Fibroblast of skin of scalp (primary cell): ENCODE measurements at regions not wholly inside any gene's neighbourhood (a gene's known extent, or its start where the extent isn't known, plus 50 kb on each side); places are given as distances from the start of the nearest gene placed in this dataset.

Experiments used
- DNase-seq: peaks from one replicate; pipeline ENCODE4 v3.0.0-alpha.2; 2013

- DNase-seq, result no peak
Measured at GRCh38 chr6:133583907-133584427, 304.9 kb upstream of the TCF21 start.

GRCh38 chr6:133584823-133585222, 304.1 kb upstream of the TCF21 start:
- DNase-seq, result no peak

GRCh38 chr6:133585978-133586377, 302.9 kb upstream of the TCF21 start:
- no peak for DNase-seq

- DNase-seq, result peak; percentile 80
Measured at GRCh38 chr6:133587546-133588160, 301.3 kb upstream of the TCF21 start.

GRCh38 chr6:133590196-133590595, 298.7 kb upstream of the TCF21 start:
- DNase-seq, result no peak

GRCh38 chr6:133590814-133591213, 298.1 kb upstream of the TCF21 start:
- DNase-seq, result peak; percentile 34

- peak; percentile 62 for DNase-seq
Measured at GRCh38 chr6:133591275-133591674, 297.6 kb upstream of the TCF21 start.

GRCh38 chr6:133594652-133595110, 294.2 kb upstream of the TCF21 start:
- DNase-seq, result no peak

- no peak for DNase-seq
Measured at GRCh38 chr6:133595111-133595761, 293.7 kb upstream of the TCF21 start.

- DNase-seq, result no peak
Measured at GRCh38 chr6:133606852-133607251, 282.1 kb upstream of the TCF21 start.

- no peak for DNase-seq
Measured at GRCh38 chr6:133608620-133609019, 280.3 kb upstream of the TCF21 start.

GRCh38 chr6:133609415-133610226, 279.3 kb upstream of the TCF21 start:
- peak; percentile 84 for DNase-seq

- no peak for DNase-seq
Measured at GRCh38 chr6:133610227-133610840, 278.6 kb upstream of the TCF21 start.

- DNase-seq, result no peak
Measured at GRCh38 chr6:133610971-133611370, 277.9 kb upstream of the TCF21 start.

GRCh38 chr6:133612459-133612858, 276.5 kb upstream of the TCF21 start:
- DNase-seq, result no peak

GRCh38 chr6:133613211-133613610, 275.7 kb upstream of the TCF21 start:
- no peak for DNase-seq

GRCh38 chr6:133621751-133622150, 267.2 kb upstream of the TCF21 start:
- DNase-seq, result no peak

- peak; percentile 25 for DNase-seq
Measured at GRCh38 chr6:133623065-133623464, 265.8 kb upstream of the TCF21 start.

GRCh38 chr6:133623621-133624020, 265.3 kb upstream of the TCF21 start:
- no peak for DNase-seq

- no peak for DNase-seq
Measured at GRCh38 chr6:133626096-133626666, 262.7 kb upstream of the TCF21 start.

- DNase-seq, result no peak
Measured at GRCh38 chr6:133629970-133630369, 258.9 kb upstream of the TCF21 start.

- no peak for DNase-seq
Measured at GRCh38 chr6:133630651-133631050, 258.3 kb upstream of the TCF21 start.

GRCh38 chr6:133631421-133631820, 257.5 kb upstream of the TCF21 start:
- peak; percentile 45 for DNase-seq
